Islet of Langerhans (tissue), 1 donor: ENCODE measurements at regions not wholly inside any gene's neighbourhood (a gene's known extent, or its start where the extent isn't known, plus 50 kb on each side); places are given as distances from the start of the nearest gene placed in this dataset.
"Not testable (repeated sequence)": the region's sequence is repeated elsewhere in the genome, so short reads cannot be mapped to it uniquely, and the experiment has no call there.

Experiments used
- FAIRE-seq: peaks from one replicate; lab custom pipeline; 2011; peaks lifted over from hg19 to GRCh38; lab: Jason Lieb, UNC

- no peak for FAIRE-seq
Measured at GRCh38 chr4:181775298-181775697, 467.9 kb upstream of the TENM3 start.

- no peak for FAIRE-seq
Measured at GRCh38 chr4:181776264-181777054, 466.7 kb upstream of the TENM3 start.

- FAIRE-seq, result no peak
Measured at GRCh38 chr4:181777518-181777917, 465.7 kb upstream of the TENM3 start.

GRCh38 chr4:181784881-181785280 lies 458.3 kb upstream of the TENM3 start:
- no peak for FAIRE-seq

- no peak for FAIRE-seq
Measured at GRCh38 chr4:181792641-181793040, 450.6 kb upstream of the TENM3 start.

GRCh38 chr4:181793096-181793495 lies 450.1 kb upstream of the TENM3 start:
- FAIRE-seq, result no peak

GRCh38 chr4:181796502-181796901 lies 446.7 kb upstream of the TENM3 start:
- no peak for FAIRE-seq

GRCh38 chr4:181798536-181798935 lies 444.7 kb upstream of the TENM3 start:
- no peak for FAIRE-seq

- FAIRE-seq, result no peak
Measured at GRCh38 chr4:181799561-181800069, 443.6 kb upstream of the TENM3 start.

GRCh38 chr4:181802207-181802606 lies 441.0 kb upstream of the TENM3 start:
- no peak for FAIRE-seq

GRCh38 chr4:181807771-181808170 lies 435.4 kb upstream of the TENM3 start:
- FAIRE-seq, result no peak

- FAIRE-seq, result no peak
Measured at GRCh38 chr4:181810711-181811110, 432.5 kb upstream of the TENM3 start.

GRCh38 chr4:181811550-181811949 lies 431.7 kb upstream of the TENM3 start:
- not testable (repeated sequence) for FAIRE-seq

- no peak for FAIRE-seq
Measured at GRCh38 chr4:181819946-181820345, 423.3 kb upstream of the TENM3 start.

- FAIRE-seq, result no peak
Measured at GRCh38 chr4:181820553-181820952, 422.6 kb upstream of the TENM3 start.

- no peak for FAIRE-seq
Measured at GRCh38 chr4:181821039-181822004, 421.9 kb upstream of the TENM3 start.

GRCh38 chr4:181822005-181822375 lies 421.2 kb upstream of the TENM3 start:
- no peak for FAIRE-seq

- no peak for FAIRE-seq
Measured at GRCh38 chr4:181823183-181823582, 420.0 kb upstream of the TENM3 start.

GRCh38 chr4:181823645-181824044 lies 419.6 kb upstream of the TENM3 start:
- FAIRE-seq, result no peak

GRCh38 chr4:181825564-181825963 lies 417.6 kb upstream of the TENM3 start:
- FAIRE-seq, result no peak

- FAIRE-seq, result no peak
Measured at GRCh38 chr4:181827246-181827645, 416.0 kb upstream of the TENM3 start.

- no peak for FAIRE-seq
Measured at GRCh38 chr4:181830404-181831035, 412.7 kb upstream of the TENM3 start.

- FAIRE-seq, result no peak
Measured at GRCh38 chr4:181834071-181834470, 409.1 kb upstream of the TENM3 start.
